ENCODE measurements at regions not wholly inside any gene's neighbourhood (a gene's known extent, or its start where the extent isn't known, plus 50 kb on each side); places are given as distances from the start of the nearest gene placed in this dataset.

- no peak for DNase-seq
These were observed 804.5 kb upstream of the SOX9 start for GRCh38 chr17:71316176-71316897.

DNA sequence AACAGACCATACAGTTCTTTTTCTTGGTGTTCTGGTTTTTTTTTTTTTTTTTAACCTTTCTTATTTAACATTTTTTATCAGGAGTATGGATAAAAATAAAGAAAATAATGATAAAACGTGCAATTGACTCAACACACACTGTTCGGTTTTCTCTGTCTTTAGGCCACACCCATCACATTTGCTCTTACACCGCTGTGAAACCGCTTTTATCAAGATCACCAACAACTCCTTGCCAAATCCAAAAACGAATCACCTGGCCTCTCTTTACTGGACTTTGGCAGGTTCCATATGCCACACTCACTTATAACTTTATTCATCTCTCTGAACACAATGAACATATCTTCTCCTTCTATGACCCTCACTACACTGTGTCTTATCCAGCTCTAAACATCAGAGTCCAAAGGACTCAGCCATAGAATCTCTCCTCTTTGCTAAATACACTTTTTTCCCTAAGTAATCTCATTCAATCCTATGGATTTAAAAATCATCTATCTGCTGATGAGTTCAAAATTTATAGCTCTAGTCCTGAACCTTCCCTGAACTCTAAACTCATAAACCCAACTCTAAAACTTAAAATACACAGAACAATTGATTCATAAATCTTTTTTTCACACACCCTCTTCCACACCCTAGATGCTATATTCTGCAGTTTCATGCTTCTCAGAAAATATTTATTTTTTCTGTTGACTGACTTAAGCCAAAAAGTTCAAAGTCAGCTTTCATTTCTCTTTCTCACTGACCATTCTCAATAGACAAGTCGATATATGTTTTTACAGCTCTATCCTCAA lies 800.6 kb upstream of the SOX9 start:
- DNase-seq = no peak

- no peak for DNase-seq
These were observed 795.7 kb upstream of the SOX9 start for GRCh38 chr17:71325117-71325516.

DNA sequence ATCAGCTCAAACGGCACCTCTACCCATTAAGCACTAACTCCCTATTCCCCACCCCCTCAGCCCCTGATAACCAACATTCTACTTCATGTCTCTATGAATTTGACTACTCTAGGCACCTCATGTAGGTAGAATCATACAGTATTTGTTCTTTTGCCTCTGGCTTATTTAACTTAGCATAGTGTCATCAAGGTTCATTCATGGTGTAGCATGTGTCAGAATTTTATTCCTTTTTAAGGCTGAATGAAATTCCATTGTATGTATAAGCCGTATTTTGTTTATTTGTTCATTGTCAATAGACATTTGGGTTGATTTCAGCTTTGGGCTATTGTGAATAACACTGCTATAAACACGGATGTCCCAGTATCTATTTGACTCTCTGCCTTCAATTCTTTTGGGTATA lies 794.9 kb upstream of the SOX9 start:
- DNase-seq = no peak

- no peak for DNase-seq
These were observed 793.3 kb upstream of the SOX9 start for GRCh38 chr17:71327376-71328059.

- no peak for DNase-seq
These were observed 791.3 kb upstream of the SOX9 start for GRCh38 chr17:71329310-71330098.

DNA sequence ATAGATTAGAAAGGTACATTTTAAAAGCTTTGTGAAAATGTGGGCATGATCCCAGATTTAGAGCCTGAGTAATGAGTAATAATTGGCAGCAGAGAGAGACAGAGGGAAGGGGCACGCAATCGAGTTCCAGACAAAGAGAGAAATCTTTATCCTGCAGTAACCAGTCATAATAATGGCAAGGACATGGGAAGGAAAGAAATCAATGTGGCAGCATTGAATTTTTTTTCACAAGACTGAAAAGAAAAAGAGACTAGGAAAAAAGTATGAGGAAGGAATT lies 790.8 kb upstream of the SOX9 start:
- no peak for DNase-seq

GRCh38 chr17:71331754-71332325 lies 789.0 kb upstream of the SOX9 start:
- DNase-seq = no peak

DNA sequence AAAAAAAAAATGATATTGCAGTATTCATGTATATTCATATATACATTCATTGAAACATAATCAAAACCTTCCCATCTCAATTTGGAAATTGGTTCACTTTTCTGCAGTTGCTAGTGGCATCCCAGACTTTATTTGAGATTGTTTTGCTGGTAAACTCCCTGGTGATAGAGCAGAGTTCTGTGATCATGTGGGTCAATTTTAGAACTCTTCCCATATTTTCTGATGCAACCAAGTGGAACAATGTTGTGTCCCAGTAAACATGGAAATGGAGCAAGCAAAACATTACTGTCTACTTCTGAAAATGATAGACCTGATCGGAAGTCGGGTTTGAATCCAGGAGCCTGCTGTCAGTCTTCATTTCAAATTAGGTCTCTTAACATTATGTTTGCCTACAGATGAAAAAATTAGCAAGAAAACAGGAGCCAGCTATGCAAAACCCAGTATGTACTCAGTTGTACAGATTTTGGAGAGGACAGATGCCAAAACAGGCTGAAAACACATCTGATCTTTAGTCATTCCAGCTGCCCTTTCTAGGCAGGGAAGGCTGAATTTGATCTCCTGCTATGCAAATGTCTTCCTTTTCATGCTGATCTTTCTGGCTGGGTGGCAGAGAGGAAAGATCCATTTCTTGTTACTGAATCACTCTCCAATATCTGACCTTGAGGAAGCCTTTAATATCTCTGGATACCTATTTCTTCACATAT lies 786.6 kb upstream of the SOX9 start:
- DNase-seq = no peak

GRCh38 chr17:71335212-71335611 lies 785.6 kb upstream of the SOX9 start:
- no peak for DNase-seq

- no peak for DNase-seq
These were observed 782.9 kb upstream of the SOX9 start for GRCh38 chr17:71337938-71338337.

DNA sequence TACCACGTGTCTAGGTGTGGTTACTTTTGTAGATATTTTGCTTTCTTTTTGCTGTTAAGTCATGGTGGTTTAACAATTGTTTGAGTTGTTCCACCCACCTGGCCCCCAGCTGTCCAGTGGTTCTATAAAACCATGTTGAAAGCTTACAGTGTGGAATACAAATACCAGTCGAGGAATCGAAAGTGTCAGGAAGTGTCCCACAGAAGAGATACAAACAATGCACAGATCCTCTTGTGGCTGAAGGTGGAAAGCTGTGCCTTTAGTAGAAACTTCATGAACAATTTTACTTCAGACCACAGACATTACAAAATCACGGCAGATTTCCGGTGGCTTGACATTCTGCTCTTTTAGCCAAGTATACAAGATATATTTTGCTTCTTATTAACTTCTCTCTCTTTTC lies 782.4 kb upstream of the SOX9 start:
- no peak for DNase-seq

DNA sequence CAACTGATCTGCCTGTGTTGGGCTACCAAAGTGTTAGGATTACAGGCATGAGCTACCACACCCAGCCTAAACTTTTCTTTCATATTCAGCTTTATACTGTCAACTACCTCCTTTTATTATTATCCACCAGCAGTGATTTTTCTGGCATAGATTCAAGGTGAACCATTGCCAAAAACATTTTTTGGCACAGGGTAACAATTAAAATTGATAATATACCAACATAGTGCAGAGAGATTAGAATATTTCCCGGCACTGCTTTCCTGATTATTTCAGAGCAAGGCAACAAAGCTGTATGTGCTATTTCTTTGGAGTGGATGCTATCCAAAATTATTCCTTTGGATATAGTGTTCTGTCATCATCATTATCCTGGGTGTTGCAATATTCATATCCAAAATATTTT lies 781.6 kb upstream of the SOX9 start:
- no peak for DNase-seq

DNA sequence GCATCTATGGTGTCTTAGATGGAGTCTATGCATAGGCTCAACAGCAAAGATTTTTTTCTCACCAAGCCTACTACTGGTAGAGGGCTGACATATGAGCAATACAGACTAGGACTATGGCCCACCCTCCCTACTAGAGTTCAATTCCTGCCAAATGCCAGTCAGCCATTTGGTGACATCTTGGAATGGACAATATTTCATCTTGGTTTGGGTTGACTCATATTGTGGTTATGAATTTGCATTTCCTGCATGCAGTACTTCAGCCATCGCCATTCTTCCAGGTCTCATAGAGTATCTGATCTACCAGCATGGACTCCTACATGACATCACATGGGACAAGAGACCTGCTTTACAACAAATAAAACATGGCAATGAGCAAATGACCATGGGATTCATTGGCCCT lies 778.1 kb upstream of the SOX9 start:
- no peak for DNase-seq

DNA sequence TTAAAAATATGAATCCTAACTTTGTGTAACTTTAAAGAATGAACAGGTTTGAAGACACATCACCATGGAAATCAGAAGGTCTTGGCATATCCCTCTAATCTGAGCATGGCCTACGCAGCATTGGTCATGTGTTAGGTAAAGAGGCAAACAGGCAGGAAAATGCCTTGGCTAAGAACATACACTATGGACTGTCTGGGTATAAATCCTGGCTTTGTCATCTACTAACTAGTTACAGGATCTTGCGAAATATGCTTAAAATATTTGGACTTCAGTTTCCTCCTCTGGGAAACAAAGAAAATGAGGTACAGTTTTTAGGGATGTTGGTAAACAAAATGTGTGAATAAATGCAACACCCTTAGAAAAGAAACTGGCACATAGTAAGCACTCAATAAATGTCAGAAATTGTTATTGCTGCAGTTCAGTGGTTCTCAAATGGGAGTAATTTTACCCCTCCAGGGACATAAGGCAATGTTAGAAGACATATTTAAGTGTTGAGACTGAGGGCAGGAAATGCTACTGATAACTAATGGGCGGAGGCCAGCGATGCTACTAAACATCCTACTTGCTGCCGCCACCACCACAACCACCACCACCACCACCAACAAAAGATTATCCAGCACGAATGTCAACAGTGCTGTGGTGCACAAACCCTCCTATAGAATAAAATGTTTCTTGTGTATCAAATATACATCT lies 770.8 kb upstream of the SOX9 start:
- no peak for DNase-seq

DNA sequence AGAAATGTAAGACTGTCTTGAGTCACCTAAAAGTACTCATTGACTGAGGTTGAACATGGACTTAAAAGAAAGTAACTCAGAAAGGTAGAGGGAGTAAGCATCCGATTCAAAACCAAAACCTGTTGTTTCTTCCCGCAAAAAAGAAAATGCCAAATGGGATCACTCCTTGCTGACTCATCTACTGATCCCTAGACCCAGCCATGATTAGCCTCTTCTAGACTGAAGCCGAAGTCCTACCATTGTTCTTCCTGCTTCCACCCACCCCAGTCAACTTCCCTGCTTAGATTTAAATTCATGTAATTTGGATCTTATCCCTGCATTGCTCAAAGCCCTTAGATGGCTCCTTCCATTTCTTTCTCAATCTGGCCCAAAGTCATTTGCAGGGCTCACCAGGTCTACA lies 760.5 kb upstream of the SOX9 start:
- DNase-seq = no peak

DNA sequence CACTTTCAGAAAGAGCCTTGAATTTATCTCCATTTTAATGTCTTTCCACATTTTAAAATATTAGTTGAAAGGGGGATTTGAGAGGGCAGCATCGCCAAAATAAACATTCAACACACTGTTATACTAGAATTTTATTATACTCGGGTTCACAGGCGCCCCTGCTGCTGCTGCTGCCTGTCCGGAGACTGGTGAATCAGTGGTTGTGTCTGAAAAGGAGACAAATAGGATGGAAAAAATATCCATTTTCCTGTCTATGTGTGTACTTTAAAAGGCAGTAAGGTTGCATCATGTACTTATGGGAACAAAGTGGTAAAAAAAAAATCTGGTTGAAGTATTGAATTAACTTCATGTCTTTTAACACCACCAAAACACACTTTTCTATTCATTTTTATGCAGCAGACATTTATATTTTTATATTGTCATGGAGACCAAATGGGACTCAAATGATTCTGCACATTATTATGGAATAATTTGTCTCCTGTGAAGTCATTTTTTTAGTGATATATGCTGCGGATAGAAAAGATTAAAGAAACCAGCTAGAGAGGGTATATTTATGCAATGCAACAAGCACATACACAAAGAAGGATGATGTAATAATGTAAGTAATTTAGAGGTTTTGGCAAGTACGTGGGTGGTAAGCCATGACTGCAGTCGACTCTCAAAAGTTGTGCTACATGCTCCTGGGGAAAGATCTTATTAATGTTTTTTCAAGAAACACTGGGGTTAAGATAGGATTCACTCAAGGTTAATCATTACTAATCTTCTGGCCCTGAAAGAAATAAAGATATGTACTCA lies 759.0 kb upstream of the SOX9 start:
- no peak for DNase-seq

DNA sequence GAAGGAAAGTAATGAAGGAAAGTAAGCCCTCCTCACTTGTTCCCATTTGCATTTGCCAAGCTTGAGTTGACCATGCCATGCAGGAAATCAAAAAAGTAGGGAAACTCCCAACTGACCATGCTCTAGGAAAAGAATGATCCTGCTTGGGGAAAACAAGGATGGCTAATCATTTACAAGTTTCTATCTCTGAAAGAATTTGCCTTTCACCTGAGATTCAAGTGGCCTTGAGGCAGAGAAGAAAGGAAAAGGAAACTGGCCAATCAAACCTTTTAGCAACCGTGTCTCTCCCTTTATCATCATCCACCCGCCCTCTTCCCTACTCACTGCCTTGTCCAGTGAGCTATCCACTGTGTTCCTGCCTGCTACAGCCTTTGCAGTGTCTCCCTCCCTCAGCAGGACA lies 757.2 kb upstream of the SOX9 start:
- DNase-seq = no peak

- no peak for DNase-seq
These were observed 749.0 kb upstream of the SOX9 start for GRCh38 chr17:71371809-71372208.

GRCh38 chr17:71375948-71376347 lies 744.9 kb upstream of the SOX9 start:
- DNase-seq = no peak

- no peak for DNase-seq
These were observed 743.9 kb upstream of the SOX9 start for GRCh38 chr17:71376933-71377332.
